D721Med (cell line): ENCODE measurements at regions not wholly inside any gene's neighbourhood (a gene's known extent, or its start where the extent isn't known, plus 50 kb on each side); places are given as distances from the start of the nearest gene placed in this dataset.

Experiments
- DNase-seq: peaks from one replicate; pipeline ENCODE4 v3.0.0; 2011; ENCODE audit warnings: low spot score; ENCODE audit not compliant: insufficient read length
- FAIRE-seq: peaks from 2 replicates; lab custom pipeline; 2011; peaks lifted over from hg19 to GRCh38; lab: Jason Lieb, UNC
- TF ChIP-seq, protein P1 (sequence below): IDR thresholded peaks from 2 replicates; pipeline ENCODE4 v1.5.1; 2012; ENCODE audit warnings: mild to moderate bottlenecking, control low read depth; ENCODE audit not compliant: insufficient read depth; ENCODE audit errors: missing control alignments

DNA sequence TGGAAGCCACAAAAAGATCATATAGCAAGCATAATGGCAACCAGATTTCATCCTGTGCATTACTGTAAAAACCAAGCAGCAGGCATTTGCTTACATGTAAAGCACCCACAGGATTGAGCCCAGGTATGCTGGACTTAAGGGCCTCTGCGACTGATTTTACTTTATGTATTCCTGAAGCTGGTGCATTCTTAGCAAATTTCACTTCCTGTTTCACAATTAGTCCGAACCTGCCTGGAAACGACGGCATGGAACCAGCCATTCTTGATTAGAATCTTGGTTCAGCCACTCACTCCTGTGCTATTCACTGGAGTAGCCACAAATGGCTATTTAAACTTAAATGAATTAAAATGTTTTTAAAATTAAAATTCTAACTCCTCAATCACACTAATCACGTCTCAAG lies 239.2 kb downstream of the NUAK1 start:
- no peak for DNase-seq

GRCh38 chr12:105906561-105906960 lies 232.2 kb downstream of the NUAK1 start:
- FAIRE-seq: no peak
- no peak for DNase-seq
- TF ChIP-seq, protein P1, sequence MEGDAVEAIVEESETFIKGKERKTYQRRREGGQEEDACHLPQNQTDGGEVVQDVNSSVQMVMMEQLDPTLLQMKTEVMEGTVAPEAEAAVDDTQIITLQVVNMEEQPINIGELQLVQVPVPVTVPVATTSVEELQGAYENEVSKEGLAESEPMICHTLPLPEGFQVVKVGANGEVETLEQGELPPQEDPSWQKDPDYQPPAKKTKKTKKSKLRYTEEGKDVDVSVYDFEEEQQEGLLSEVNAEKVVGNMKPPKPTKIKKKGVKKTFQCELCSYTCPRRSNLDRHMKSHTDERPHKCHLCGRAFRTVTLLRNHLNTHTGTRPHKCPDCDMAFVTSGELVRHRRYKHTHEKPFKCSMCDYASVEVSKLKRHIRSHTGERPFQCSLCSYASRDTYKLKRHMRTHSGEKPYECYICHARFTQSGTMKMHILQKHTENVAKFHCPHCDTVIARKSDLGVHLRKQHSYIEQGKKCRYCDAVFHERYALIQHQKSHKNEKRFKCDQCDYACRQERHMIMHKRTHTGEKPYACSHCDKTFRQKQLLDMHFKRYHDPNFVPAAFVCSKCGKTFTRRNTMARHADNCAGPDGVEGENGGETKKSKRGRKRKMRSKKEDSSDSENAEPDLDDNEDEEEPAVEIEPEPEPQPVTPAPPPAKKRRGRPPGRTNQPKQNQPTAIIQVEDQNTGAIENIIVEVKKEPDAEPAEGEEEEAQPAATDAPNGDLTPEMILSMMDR: no peak

More for the DNA sequence above, 239.2 kb downstream of the NUAK1 start:
- TF ChIP-seq, protein P1: no peak
- no peak for FAIRE-seq

GRCh38 chr12:105907982-105908381 lies 230.8 kb downstream of the NUAK1 start:
- no peak for DNase-seq

DNA sequence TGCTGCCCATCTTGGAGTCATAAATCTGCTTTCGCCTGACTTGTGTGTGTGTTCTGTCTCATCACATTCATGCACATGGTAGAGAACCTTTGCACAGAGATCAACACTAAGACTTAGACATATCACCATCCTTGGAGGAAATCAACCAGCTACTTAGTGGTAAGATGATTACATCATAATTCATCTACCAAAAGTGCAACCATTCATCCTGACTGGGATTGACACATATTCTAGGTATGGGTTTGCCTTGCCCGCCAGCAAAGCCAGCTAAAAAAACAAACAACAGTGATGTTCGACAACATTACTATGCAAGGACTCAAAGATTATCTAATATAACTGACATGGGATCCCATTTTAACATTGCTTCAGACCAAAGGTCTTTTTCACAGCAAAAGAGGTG lies 228.7 kb downstream of the NUAK1 start:
- no peak for FAIRE-seq
- DNase-seq: no peak
- TF ChIP-seq, protein P1: no peak

More at GRCh38 chr12:105907982-105908381, 230.8 kb downstream of the NUAK1 start:
- no peak for FAIRE-seq
- TF ChIP-seq, protein P1: no peak

- DNase-seq (no peak), FAIRE-seq (no peak)
- TF ChIP-seq, protein P1: no peak
Observed at GRCh38 chr12:105911966-105912365, 226.8 kb downstream of the NUAK1 start.

- FAIRE-seq (no peak), DNase-seq (no peak)
- TF ChIP-seq, protein P1: no peak
Observed at GRCh38 chr12:105912882-105913678, 225.7 kb downstream of the NUAK1 start.

DNA sequence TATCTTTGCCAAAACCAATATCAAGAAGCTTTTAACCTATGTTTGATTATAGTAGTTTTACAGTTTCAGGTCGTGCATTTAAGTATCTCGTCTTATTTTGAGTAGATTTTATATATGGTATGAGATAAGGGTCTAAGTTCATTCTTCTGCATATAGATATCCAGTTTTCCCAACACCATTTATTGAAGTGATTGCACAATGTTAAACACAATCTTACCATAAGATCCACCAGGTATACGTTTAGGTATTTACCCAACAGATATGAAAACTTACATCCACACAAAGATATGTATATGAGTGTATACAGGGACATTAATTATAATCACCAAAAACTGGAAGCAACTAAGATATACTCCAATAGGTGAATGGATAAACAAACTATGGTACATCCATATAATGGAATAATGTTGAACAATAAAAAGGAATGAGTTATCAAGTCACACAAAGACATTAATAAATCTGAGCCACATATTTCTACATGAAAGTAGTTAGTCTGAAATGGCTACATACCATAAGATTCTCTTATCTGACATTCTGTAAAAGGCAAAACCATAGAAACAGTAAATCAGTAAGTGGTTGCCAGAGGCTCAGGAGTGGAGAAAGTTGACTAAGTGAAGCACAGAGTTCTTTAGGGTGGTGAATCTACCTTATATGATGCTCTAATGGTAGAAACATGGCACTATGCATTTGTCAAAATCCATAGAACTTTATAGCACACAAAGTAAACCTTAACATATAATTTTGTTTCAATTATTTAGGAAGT lies 222.6 kb downstream of the NUAK1 start:
- TF ChIP-seq, protein P1: no peak
- DNase-seq: no peak
- no peak for FAIRE-seq
